NB4 (cell line): ENCODE measurements at regions not wholly inside any gene's neighbourhood (a gene's known extent, or its start where the extent isn't known, plus 50 kb on each side); places are given as distances from the start of the nearest gene placed in this dataset.

ENCODE experiments used
- MYC ChIP-seq: IDR thresholded peaks from 2 replicates; pipeline ENCODE4 v1.6.1; 2011; ENCODE audit warnings: low read depth, low read length
- POLR2A ChIP-seq: IDR thresholded peaks from 2 replicates; pipeline ENCODE4 v1.6.1; 2011; ENCODE audit warnings: mild to moderate bottlenecking; ENCODE audit not compliant: insufficient read length; ENCODE audit errors: extremely low read depth
- TF ChIP-seq, protein P1 (sequence below): IDR thresholded peaks from one replicate; pipeline ENCODE4 v1.5.1; 2012; ENCODE audit warnings: low read depth, low read length

DNA sequence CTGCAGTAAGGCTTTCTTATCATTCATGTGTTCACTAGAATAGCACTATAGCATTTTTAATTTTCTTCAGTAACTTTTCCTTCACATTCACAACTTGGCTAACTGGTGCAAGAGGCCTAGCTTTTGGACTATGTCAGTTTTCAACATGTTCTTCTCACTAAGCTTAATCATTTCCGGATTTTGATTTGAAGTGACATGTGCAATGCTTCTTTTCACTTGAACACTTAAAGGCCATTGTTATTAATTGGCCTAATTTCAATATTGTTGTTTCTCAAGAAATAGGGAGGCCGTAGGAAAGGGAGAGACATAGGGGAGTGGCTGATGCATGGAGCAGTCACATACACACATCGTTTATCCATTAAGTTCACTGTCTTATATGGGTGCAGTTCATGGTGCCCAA lies 151.2 kb upstream of the NFE2L3 start:
- TF ChIP-seq, protein P1, sequence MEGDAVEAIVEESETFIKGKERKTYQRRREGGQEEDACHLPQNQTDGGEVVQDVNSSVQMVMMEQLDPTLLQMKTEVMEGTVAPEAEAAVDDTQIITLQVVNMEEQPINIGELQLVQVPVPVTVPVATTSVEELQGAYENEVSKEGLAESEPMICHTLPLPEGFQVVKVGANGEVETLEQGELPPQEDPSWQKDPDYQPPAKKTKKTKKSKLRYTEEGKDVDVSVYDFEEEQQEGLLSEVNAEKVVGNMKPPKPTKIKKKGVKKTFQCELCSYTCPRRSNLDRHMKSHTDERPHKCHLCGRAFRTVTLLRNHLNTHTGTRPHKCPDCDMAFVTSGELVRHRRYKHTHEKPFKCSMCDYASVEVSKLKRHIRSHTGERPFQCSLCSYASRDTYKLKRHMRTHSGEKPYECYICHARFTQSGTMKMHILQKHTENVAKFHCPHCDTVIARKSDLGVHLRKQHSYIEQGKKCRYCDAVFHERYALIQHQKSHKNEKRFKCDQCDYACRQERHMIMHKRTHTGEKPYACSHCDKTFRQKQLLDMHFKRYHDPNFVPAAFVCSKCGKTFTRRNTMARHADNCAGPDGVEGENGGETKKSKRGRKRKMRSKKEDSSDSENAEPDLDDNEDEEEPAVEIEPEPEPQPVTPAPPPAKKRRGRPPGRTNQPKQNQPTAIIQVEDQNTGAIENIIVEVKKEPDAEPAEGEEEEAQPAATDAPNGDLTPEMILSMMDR: no peak
- TF ChIP-seq POLR2A (no peak), MYC (no peak)
